ENCODE measurements at regions not wholly inside any gene's neighbourhood (a gene's known extent, or its start where the extent isn't known, plus 50 kb on each side); places are given as distances from the start of the nearest gene placed in this dataset.

- Histone ChIP-seq H3K4me1 (ENCODE audit: control insufficient read depth, extremely low read depth, insufficient read depth, low read length) (peaks cover 12% of the 10 kb centered on the region), H3K27me3 (ENCODE audit: control insufficient read depth, extremely low read depth, insufficient read depth, low read length) (no peaks in the 10 kb centered on the region), H3K9me3 (ENCODE audit: control insufficient read depth, low read depth, low read length) (no peaks in the 10 kb centered on the region), H3K36me3 (ENCODE audit: control insufficient read depth in 2 of 2, extremely low read depth in 1 of 2, insufficient read depth in 2 of 2, low read length in 2 of 2) (no peaks in the 10 kb centered on the region), H4K20me1 (ENCODE audit: control insufficient read depth, extremely low read depth, insufficient read depth, low read length) (no peaks in the 10 kb centered on the region), H3K9me1 (ENCODE audit: control insufficient read depth, extremely low read depth, insufficient read depth, low read length) (no peaks in the 10 kb centered on the region), H3K27ac (ENCODE audit: control insufficient read depth, insufficient read depth, low read length) (no peak overlapping the region), H3K79me2 (ENCODE audit: control insufficient read depth, insufficient read depth, low read length) (no peaks in the 10 kb centered on the region), H3K9ac (ENCODE audit: control insufficient read depth, extremely low read depth, insufficient read depth, low read length) (no peak overlapping the region), H3K4me3 (ENCODE audit: control insufficient read depth in 2 of 3, extremely low read depth in 1 of 3, insufficient read depth in 2 of 3, low read depth in 1 of 3, low read length in 3 of 3) (no peak overlapping the region), H3K4me2 (ENCODE audit: control insufficient read depth, extremely low read depth, insufficient read depth, low read depth, low read length) (no peak overlapping the region), H2AFZ (ENCODE audit: control insufficient read depth, low read length) (no peak overlapping the region)
- peak; percentile 34 for FAIRE-seq
- no peak for DNase-seq (ENCODE audit: low read depth, low spot score)
- no peak for TF ChIP-seq EZH2 (IDR thresholded peaks at IDR 0.05; ENCODE audit: low read length)
- TF ChIP-seq CTCF (optimal IDR thresholded peaks at IDR 0.05 in 1 of 3, IDR thresholded peaks at IDR 0.05 in 1 of 3, conservative IDR thresholded peaks at IDR 0.05 in 1 of 3; ENCODE audit: extremely low read depth in 1 of 3, insufficient read depth in 2 of 3, low read length in 3 of 3) = no peak
- dilution Hi-C loops (cut with MboI; ENCODE audit: extremely low pct_ligation_motif_present, low sequenced_read_pairs) = no loop called here
Observed at GRCh38 chr18:31213641-31214040, 51.0 kb upstream of the DSC1 start.

GRCh38 chr18:31217038-31217849, 54.6 kb upstream of the DSC1 start:
- Histone ChIP-seq H4K20me1 (ENCODE audit: control insufficient read depth, extremely low read depth, insufficient read depth, low read length) (no peaks in the 10 kb centered on the region), H3K27me3 (ENCODE audit: control insufficient read depth, extremely low read depth, insufficient read depth, low read length) (no peaks in the 10 kb centered on the region), H3K27ac (ENCODE audit: control insufficient read depth, insufficient read depth, low read length) (no peak overlapping the region), H3K4me2 (ENCODE audit: control insufficient read depth, extremely low read depth, insufficient read depth, low read depth, low read length) (no peak overlapping the region), H3K36me3 (ENCODE audit: control insufficient read depth in 2 of 2, extremely low read depth in 1 of 2, insufficient read depth in 2 of 2, low read length in 2 of 2) (no peaks in the 10 kb centered on the region), H3K9me1 (ENCODE audit: control insufficient read depth, extremely low read depth, insufficient read depth, low read length) (no peaks in the 10 kb centered on the region), H3K9me3 (ENCODE audit: control insufficient read depth, low read depth, low read length) (no peaks in the 10 kb centered on the region), H3K4me3 (ENCODE audit: control insufficient read depth in 2 of 3, extremely low read depth in 1 of 3, insufficient read depth in 2 of 3, low read depth in 1 of 3, low read length in 3 of 3) (no peak overlapping the region), H3K4me1 (ENCODE audit: control insufficient read depth, extremely low read depth, insufficient read depth, low read length) (no peaks in the 10 kb centered on the region), H3K9ac (ENCODE audit: control insufficient read depth, extremely low read depth, insufficient read depth, low read length) (no peak overlapping the region), H2AFZ (ENCODE audit: control insufficient read depth, low read length) (no peak overlapping the region), H3K79me2 (ENCODE audit: control insufficient read depth, insufficient read depth, low read length) (no peaks in the 10 kb centered on the region)
- no peak for TF ChIP-seq EZH2 (IDR thresholded peaks at IDR 0.05; ENCODE audit: low read length)
- TF ChIP-seq CTCF (optimal IDR thresholded peaks at IDR 0.05 in 1 of 3, IDR thresholded peaks at IDR 0.05 in 1 of 3, conservative IDR thresholded peaks at IDR 0.05 in 1 of 3; ENCODE audit: extremely low read depth in 1 of 3, insufficient read depth in 2 of 3, low read length in 3 of 3) = no peak
- no peak for DNase-seq (ENCODE audit: low read depth, low spot score)
- dilution Hi-C loops (cut with MboI; ENCODE audit: extremely low pct_ligation_motif_present, low sequenced_read_pairs) = no loop called here
- FAIRE-seq = no peak
